RWPE2 (cell line): ENCODE measurements at regions not wholly inside any gene's neighbourhood (a gene's known extent, or its start where the extent isn't known, plus 50 kb on each side); places are given as distances from the start of the nearest gene placed in this dataset.
A peak's percentile ranks its signal among the peaks of the same experiment; 100 is the strongest.
"Not testable (repeated sequence)": the region's sequence is repeated elsewhere in the genome, so short reads cannot be mapped to it uniquely, and the experiment has no call there.

Source experiments
- ATAC-seq: fragments of 200-7000 bp; cut with Tn5 transposase; 3 replicates; pipeline ENCODE4 v1.9.1; 2021; ENCODE audit warnings: low read depth
- DNase-seq: peaks from one replicate; pipeline ENCODE4 v3.0.0-alpha.2; 2020; ENCODE audit warnings: low spot score
- H3K27ac ChIP-seq: fragments of 450-650 bp; 2 replicates; pipeline ENCODE4 v1.5.1; 2017; ENCODE audit warnings: mild to moderate bottlenecking; ENCODE audit not compliant: poor library complexity, severe bottlenecking
- H3K27me3 ChIP-seq: fragments of 250-450 bp; sonication (Bioruptor Pico); 2 replicates; pipeline ENCODE4 v1.5.1; 2021; ENCODE audit warnings: mild to moderate bottlenecking, moderate library complexity; ENCODE audit not compliant: insufficient read depth, poor library complexity, severe bottlenecking
- H3K36me3 ChIP-seq: fragments of 250-450 bp; sonication (Bioruptor Pico); 2 replicates; pipeline ENCODE4 v1.5.1; 2020; ENCODE audit warnings: low read depth, mild to moderate bottlenecking, moderate library complexity
- H3K4me1 ChIP-seq: fragments of 250-450 bp; sonication (Bioruptor Pico); 2 replicates; pipeline ENCODE4 v1.5.1; 2021; ENCODE audit warnings: mild to moderate bottlenecking, moderate library complexity; ENCODE audit not compliant: insufficient read depth, poor library complexity, severe bottlenecking
- H3K4me3 ChIP-seq: fragments of 250-450 bp; sonication (Bioruptor Pico); 2 replicates; pipeline ENCODE4 v1.5.1; 2021; ENCODE audit warnings: mild to moderate bottlenecking, moderate library complexity; ENCODE audit not compliant: severe bottlenecking
- H3K9me3 ChIP-seq: fragments of 250-450 bp; sonication (Bioruptor Pico); 2 replicates; pipeline ENCODE4 v1.5.1; 2021; ENCODE audit warnings: mild to moderate bottlenecking, moderate library complexity; ENCODE audit not compliant: severe bottlenecking
- TF ChIP-seq, protein P1 (sequence below): fragments of 450-650 bp; IDR thresholded peaks from one replicate; pipeline ENCODE4 v1.5.1; 2017; ENCODE audit warnings: mild to moderate bottlenecking, moderate library complexity; ENCODE audit not compliant: poor library complexity, severe bottlenecking

DNA sequence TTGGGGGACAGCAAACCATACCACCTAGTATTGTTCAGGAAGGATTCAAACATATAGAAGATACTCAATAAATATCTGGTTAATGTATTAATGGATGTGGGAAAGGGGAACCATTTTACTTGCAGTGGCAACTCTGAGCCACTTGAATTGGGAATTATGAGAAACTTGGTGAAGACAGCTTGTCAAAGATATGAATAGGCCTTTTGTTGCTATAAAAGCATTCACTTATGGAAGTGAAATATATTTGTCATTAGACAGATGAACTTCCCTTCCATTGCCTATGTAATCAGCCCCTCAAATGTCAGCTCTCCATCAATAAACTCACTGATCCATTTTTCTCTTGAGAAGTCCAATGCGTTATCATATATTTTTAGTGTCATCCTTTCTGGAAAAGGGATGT, 56.1 kb downstream of the GPR85 start:
- Histone ChIP-seq H3K4me1 (no peaks in the 10 kb centered on the region), H3K27ac (no peak overlapping the region), H3K36me3 (no peaks in the 10 kb centered on the region), H3K4me3 (no peak overlapping the region), H3K27me3 (no peaks in the 10 kb centered on the region), H3K9me3 (no peaks in the 10 kb centered on the region)
- no peak for DNase-seq
- TF ChIP-seq, protein P1, sequence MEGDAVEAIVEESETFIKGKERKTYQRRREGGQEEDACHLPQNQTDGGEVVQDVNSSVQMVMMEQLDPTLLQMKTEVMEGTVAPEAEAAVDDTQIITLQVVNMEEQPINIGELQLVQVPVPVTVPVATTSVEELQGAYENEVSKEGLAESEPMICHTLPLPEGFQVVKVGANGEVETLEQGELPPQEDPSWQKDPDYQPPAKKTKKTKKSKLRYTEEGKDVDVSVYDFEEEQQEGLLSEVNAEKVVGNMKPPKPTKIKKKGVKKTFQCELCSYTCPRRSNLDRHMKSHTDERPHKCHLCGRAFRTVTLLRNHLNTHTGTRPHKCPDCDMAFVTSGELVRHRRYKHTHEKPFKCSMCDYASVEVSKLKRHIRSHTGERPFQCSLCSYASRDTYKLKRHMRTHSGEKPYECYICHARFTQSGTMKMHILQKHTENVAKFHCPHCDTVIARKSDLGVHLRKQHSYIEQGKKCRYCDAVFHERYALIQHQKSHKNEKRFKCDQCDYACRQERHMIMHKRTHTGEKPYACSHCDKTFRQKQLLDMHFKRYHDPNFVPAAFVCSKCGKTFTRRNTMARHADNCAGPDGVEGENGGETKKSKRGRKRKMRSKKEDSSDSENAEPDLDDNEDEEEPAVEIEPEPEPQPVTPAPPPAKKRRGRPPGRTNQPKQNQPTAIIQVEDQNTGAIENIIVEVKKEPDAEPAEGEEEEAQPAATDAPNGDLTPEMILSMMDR, result no peak
- no peak for ATAC-seq

DNA sequence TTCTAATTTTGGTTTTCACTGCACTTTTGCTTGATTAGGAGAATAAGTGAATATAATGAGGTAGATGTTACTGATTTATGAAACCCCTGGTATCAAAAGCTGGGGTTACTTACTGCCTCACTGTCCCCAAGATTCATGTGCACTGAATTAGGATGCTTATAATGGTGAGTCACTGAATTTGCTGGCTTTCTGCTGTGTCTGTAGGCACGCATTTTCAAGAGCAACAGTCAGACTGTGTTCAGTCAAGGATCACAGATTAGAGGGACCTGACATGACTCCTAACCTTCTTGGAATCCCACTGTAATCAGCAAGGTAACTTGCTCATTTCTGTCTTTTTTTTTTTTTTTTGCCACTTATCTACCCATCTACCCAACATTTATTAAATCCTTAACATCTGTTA, 59.7 kb downstream of the GPR85 start:
- no peaks in the 10 kb centered on the region for H3K4me1 ChIP-seq
- ATAC-seq (no peak), DNase-seq (no peak)
- H3K4me3 ChIP-seq, result no peak overlapping the region
- TF ChIP-seq, protein P1, result no peak
- no peaks in the 10 kb centered on the region for H3K27me3 ChIP-seq
- H3K27ac ChIP-seq, result no peak overlapping the region
- H3K36me3 ChIP-seq, result no peaks in the 10 kb centered on the region
- H3K9me3 ChIP-seq, result no peaks in the 10 kb centered on the region

DNA sequence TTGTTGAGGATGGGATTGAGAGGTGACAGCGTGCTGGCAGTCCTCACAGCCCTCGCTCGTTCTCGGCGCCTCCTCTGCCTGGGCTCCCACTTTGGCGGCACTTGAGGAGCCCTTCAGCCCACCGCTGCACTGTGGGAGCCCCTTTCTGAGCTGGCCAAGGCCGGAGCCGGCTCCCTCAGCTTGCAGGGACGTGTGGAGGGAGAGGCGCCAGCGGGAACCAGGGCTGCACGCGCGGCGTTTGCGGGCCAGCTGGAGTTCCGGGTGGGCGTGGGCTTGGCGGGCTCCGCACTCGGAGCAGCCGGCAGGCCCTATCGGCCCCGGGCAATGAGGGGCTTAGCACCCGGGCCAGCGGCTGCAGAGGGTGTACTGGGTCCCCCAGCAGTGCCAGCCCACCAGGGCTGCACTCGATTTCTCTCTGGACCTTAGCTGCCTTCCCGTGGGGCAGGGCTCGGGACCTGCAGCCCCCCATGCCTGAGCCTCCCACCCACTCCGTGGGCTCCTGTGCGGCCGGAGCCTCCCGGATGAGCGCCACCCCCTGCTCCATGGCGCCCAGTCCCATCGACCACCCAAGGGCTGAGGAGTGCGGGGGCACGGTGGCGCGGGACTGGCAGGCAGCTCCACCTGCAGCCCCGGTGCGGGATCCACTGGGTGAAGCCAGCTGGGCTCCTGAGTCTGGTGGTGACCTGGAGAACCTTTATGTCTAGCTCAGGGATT, 69.3 kb downstream of the GPR85 start:
- H3K4me1 ChIP-seq, ATAC-seq, DNase-seq, H3K4me3 ChIP-seq, H3K9me3 ChIP-seq, H3K27ac ChIP-seq, H3K27me3 ChIP-seq, H3K36me3 ChIP-seq: not testable (repeated sequence)

DNA sequence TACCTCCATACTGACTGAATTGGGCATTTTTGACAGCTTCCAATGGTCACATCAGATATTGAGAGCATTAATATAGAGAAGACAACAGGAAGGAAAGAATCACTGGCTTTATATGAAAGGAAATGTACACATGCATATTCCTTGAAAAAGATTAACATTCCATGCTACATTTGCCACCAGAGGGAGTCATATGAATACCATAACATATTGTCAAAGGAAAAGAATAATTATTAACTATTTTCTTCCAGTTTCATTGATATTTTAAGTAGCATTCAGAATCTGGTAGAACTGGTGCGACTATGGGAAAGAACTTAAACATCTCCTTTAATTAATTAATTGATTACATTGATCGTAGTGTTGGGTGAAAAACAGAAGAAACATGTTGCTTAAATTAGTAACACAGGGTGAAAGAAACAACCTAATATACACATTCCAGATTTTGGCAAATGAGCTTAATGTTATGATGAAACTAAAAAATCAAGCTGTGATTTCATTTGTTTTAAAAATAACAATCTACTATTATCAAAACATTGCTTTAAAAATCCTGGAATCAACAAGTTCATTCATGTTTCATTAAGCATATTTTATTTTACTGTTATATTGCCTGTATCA, 71.5 kb downstream of the GPR85 start:
- TF ChIP-seq, protein P1, result peak; percentile 66
- DNase-seq (no peak), ATAC-seq (0 out of 3 replicates have a peak, but pooled peaks have one; percentile 46)
- H3K36me3 ChIP-seq, result no peaks in the 10 kb centered on the region
- H3K4me1 ChIP-seq, result no peaks in the 10 kb centered on the region
- no peaks in the 10 kb centered on the region for H3K9me3 ChIP-seq
- H3K27me3 ChIP-seq, result no peaks in the 10 kb centered on the region
- H3K4me3 ChIP-seq, result no peak overlapping the region
- H3K27ac ChIP-seq, result no peak overlapping the region

DNA sequence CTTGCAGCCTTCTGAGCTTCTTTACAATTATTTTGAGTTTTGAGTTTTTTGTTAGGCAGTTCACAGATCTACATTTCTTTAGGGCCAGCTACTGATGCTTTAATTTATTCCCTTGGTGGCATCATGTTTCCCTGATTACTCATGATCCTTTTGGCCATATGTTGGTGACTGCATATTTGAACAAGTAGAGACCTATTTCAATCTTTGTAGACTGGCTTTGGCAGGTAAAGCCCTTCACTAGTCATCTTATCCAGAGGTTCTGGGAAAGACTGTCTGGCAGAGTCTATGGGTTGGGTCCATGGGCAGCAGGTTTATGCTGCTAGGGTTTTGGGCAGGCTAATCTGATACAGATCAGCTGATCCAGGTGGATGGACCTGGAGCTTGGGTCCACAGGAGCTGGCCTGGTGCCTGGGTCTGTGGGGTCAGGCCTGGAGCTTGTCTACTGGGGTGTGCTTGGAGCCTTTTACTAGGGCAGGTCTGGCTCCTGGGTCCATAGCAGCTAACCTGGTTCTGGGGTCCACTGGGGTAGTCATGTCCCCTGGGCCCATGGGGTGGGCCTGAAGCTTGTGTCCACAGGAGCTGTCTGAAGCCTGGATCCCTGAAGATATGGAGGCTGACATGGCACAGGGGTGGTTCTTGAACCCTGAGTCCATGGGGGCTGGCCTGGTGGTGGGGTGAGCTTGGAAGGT, 72.7 kb downstream of the GPR85 start:
- TF ChIP-seq, protein P1, result no peak
- DNase-seq (no peak), ATAC-seq (peak; percentile 72)
- H3K27ac ChIP-seq, result peak overlapping the region; percentile 52
- no peaks in the 10 kb centered on the region for H3K27me3 ChIP-seq
- no peak overlapping the region for H3K4me3 ChIP-seq
- no peaks in the 10 kb centered on the region for H3K36me3 ChIP-seq
- no peaks in the 10 kb centered on the region for H3K9me3 ChIP-seq
- H3K4me1 ChIP-seq, result no peaks in the 10 kb centered on the region

DNA sequence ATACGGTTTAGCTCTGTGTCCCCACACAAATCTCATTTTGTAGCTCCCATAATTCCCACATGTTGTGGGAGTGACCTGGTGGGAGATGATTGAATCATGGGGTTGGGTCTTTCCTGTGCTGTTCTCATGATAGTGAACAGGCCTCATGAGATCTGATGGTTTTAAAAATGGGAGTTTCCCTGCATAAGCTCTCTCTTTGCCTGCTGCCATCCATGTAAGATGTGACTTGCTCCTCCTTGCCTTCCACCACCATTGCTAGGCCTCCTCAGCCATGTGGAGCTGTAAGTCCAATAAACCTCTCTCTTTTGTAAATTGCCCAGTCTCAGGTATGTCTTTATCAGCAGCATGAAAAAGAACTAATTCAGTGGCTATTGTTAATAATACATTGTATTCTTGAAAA, 73.8 kb downstream of the GPR85 start:
- not testable (repeated sequence) for H3K4me1 ChIP-seq, H3K4me3 ChIP-seq, H3K27me3 ChIP-seq, H3K36me3 ChIP-seq, ATAC-seq, DNase-seq, H3K9me3 ChIP-seq
- H3K27ac ChIP-seq, result peak overlapping the region; percentile 52
